Right renal cortex interstitium (tissue), 3 donors: ENCODE measurements at regions not wholly inside any gene's neighbourhood (a gene's known extent, or its start where the extent isn't known, plus 50 kb on each side); places are given as distances from the start of the nearest gene placed in this dataset.

ENCODE experiments used
- DNase-seq, 3 donors: peaks; one replicate each; pipeline ENCODE4 v3.0.0-alpha.2; 2013; ENCODE audit warnings: low read depth in 3 of 3, low spot score in 2 of 3

DNA sequence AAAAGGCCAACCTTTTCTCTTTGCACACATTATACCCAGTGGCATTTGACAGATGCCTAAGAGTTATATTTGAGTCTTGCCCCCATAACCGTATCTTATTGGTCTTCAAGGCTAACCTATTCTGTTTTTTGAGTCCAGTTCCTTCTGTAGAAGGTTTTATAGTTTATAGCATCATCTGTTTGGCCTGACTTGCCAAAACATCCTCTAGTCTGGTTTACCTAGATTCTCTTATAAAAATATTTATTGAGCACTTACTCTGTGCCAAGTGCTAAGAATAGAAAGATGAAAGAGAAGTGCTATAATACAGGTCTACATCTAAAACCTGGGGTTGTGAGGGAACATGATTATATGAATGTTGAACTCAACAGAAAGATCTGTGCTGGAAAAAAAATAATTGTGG lies 55.9 kb upstream of the PIP4K2A start:
- no peak for DNase-seq

DNA sequence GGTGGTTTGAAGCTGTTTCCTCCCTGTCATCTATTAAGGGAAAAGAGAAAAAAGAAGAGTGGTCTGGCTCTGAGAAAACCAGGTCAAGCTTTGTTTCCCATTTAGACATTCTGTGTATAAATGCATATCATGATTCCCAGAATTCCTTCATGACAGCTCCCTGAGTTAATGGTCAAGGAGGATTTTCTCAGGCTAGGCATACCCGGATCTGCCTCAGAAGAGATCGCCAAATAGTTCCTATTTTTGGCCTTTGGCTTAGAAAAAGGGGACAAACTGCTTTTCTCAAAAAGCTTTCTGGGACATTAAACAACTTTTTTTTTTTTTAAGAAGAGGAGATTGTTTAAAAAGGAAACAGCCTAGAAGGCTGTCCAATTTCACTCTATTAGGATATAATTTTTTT lies 53.5 kb upstream of the PIP4K2A start:
- DNase-seq: no peak

DNA sequence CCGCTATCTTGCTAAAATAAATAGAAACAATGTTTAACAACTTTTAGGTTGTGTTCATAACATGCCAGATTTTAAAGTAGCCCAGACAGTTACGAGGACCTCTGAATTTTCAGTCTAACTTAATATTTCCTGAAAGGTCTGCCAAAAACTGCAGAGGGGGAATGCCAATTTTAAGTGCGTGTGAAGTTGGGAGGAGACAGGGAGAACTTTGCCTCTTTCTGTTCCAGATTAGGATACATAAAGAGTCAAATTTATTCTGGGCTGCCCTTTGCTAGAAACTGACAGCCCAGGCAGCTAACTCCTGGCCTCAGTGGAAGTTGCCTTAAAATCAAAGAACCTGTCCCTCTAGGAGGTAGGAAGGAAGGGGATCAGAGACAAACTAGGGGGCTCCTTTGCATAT lies 52.3 kb upstream of the PIP4K2A start:
- no peak for DNase-seq

DNA sequence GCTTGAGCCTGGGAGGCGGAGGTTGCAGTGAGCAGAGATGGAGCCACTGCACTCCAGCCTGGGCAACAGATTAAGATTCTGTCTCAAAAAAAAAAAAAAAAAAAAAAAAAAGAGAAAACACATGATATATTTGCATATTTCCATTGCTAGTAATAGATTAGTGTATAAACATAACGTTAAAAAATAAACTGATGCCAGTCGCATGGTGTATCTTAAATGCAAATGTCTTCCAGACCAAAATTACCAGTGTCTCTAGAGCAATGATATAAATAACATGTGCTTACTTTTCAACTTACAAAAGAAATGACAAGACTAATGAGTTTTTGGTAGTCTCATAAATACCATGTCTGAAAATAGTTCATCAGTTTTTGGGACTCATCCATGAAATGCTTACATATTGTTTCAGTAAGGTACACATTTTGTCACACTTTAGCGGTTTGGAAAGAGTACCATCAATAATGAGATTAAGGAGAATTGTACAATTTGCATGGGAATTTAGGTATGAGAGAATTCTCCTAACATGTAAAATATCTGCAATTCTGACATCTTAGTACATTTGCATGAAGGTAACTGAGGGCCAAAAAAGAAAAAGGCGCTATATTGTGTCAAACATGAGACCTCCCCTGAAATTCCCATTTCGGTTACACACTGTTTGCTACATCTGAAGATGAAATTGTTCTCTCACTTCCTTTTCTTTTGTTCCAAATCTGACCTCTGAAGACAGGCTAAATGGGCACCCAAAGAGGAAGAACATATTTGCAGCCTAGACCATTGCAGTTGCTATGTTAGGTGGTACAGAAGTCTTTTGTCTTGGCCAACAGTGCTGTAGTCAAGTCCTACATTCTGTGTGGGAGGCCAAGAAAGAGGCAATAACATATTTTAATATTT lies 51.5 kb upstream of the PIP4K2A start:
- DNase-seq: no peak

DNA sequence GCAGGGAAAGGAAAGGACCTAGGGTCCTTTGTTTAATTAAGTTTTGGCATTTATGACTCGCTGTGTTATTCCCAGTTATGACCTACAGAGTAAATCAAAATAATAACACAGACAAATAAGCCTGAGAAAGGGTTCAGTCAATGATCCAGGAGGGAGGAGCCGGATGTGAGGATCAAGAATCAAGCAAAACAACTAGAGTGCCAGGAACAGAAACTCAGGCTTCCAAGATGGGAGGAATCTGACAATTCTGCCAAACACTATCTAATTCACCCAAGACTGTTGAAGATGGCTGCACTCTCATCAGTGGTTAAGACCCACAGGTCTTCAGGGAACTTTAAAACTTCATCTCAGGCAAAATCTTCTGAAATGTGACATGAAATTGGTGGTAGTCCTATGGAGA lies 50.3 kb upstream of the PIP4K2A start:
- no peak for DNase-seq
